ENCODE measurements at regions not wholly inside any gene's neighbourhood (a gene's known extent, or its start where the extent isn't known, plus 50 kb on each side); places are given as distances from the start of the nearest gene placed in this dataset.

DNA sequence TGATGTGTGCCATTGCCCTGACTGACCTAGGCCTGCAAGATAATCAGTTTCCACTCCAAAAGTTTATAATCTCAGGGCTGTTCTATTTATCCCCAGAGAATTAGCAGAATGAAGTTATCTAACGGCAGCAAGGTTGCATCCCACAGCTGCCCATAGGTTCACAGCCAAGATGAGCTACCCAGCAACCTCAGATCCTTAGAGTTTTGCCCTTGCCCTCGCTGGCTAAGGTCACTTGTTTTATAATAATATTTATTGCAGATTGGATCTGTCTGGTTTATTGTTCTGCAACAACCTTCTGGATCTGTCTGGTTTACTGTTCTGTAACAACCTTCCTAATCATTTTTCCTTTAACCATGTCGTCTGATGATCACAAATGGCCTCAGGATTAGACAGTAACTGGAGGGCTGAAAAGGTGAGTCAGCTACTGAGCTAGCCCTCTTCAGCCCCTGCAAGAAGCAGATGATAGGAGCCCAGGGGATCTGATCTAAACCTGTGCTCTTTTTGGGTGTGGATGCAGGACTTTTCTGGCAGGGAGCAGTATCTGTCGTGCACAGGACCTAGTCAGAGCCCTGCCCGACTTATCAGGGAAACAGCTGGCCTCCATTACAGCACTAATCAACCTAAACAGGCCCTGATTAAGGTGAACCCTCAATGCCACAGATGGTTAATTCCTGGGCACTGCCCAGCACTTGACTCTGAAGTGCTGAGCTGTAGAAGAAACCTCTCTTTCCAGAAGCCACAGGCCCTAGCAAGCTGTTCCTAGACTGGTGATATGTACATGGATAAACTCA, 642.9 kb upstream of the KIRREL3 start:
- Histone ChIP-seq H3K4me3 (no peak overlapping the region), H3K9me3 (no peaks in the 10 kb centered on the region), H3K27ac (no peak overlapping the region), H3K36me3 (no peaks in the 10 kb centered on the region), H3K4me1 (ENCODE audit: control insufficient read depth in 1 of 2, low read depth in 2 of 2) (no peaks in the 10 kb centered on the region), H3K27me3 (replicated peaks; ENCODE audit: insufficient read depth) (no peaks in the 10 kb centered on the region)
- DNase-seq (ENCODE audit: low spot score) (no peak), ATAC-seq (ENCODE audit: insufficient number of reproducible peaks, low FRiP score, low read depth) (no peak)
- TF ChIP-seq, protein P1, sequence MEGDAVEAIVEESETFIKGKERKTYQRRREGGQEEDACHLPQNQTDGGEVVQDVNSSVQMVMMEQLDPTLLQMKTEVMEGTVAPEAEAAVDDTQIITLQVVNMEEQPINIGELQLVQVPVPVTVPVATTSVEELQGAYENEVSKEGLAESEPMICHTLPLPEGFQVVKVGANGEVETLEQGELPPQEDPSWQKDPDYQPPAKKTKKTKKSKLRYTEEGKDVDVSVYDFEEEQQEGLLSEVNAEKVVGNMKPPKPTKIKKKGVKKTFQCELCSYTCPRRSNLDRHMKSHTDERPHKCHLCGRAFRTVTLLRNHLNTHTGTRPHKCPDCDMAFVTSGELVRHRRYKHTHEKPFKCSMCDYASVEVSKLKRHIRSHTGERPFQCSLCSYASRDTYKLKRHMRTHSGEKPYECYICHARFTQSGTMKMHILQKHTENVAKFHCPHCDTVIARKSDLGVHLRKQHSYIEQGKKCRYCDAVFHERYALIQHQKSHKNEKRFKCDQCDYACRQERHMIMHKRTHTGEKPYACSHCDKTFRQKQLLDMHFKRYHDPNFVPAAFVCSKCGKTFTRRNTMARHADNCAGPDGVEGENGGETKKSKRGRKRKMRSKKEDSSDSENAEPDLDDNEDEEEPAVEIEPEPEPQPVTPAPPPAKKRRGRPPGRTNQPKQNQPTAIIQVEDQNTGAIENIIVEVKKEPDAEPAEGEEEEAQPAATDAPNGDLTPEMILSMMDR (IDR thresholded peaks at IDR 0.05): no peak

DNA sequence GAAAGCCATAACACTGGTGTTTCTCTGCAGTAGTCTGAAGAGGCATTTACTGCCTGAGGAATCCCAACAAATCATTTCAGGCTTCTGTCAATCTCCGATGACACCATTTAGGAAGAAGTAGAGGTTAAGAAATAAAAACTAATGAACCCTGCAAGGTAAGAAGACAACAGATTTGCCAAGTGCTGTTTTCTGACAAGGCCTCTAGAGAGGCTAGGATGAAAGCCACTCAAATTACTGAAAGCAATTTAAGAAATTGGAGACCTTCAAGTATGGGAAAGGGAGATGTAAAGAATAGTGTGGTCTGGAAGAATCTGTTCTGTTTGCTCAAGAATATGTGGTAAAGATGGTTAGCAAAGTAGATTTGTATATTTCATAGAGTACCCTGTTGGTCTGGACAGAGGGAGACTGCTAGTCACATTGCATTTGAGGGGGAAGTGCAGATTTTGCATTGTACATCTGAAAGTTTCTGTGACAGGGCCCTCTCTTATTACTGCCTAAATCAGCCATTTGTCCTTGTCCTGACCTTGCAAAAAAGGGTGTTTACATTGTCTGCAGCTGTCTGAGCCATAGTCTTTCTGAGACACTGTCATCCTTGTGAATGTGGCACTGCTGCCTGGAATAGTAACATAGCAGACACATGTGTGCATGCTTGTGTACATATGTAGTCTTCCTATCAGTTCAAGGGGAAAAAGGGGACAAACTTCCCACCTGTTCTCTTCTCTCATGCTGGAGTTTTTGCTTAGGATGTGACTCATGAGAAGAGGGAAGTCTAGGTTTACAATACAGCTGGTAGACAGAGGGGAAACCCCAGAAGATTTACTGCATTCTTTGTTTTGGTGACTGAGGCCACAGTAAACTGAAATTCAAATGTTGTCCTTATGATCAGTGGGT, 640.2 kb upstream of the KIRREL3 start:
- no peaks in the 10 kb centered on the region for H3K27me3 ChIP-seq (replicated peaks; ENCODE audit: insufficient read depth)
- TF ChIP-seq, protein P1 (IDR thresholded peaks at IDR 0.05): no peak
- H3K27ac ChIP-seq: no peak overlapping the region
- H3K4me1 ChIP-seq (ENCODE audit: control insufficient read depth in 1 of 2, low read depth in 2 of 2): no peaks in the 10 kb centered on the region
- no peaks in the 10 kb centered on the region for H3K36me3 ChIP-seq
- no peaks in the 10 kb centered on the region for H3K9me3 ChIP-seq
- no peak overlapping the region for H3K4me3 ChIP-seq
- ATAC-seq (ENCODE audit: insufficient number of reproducible peaks, low FRiP score, low read depth): no peak
- DNase-seq (ENCODE audit: low spot score): no peak

DNA sequence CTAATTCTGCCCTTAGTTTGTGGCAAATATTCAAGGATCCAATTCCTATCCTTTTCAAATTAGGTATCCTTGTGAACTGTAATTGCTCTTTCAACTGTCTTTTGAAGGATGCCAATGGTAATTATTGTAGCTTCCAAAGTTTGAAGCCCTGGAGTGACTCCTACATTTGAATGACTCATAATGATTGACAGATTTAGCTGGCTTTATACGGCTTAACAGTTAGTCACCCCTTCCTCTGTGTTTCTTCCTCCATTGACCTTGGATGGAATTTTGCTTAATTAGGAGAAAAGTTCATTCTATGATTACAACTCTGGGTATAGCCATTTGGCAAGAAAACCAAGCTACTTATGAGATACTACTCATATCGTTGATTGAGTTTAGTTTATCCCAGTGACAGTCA, 639.3 kb upstream of the KIRREL3 start:
- Histone ChIP-seq H3K27ac (no peak overlapping the region), H3K27me3 (replicated peaks; ENCODE audit: insufficient read depth) (no peaks in the 10 kb centered on the region), H3K4me3 (no peak overlapping the region), H3K36me3 (no peaks in the 10 kb centered on the region), H3K4me1 (ENCODE audit: control insufficient read depth in 1 of 2, low read depth in 2 of 2) (no peaks in the 10 kb centered on the region), H3K9me3 (no peaks in the 10 kb centered on the region)
- DNase-seq (ENCODE audit: low spot score) (no peak), ATAC-seq (ENCODE audit: insufficient number of reproducible peaks, low FRiP score, low read depth) (no peak)
- TF ChIP-seq, protein P1 (IDR thresholded peaks at IDR 0.05): no peak

DNA sequence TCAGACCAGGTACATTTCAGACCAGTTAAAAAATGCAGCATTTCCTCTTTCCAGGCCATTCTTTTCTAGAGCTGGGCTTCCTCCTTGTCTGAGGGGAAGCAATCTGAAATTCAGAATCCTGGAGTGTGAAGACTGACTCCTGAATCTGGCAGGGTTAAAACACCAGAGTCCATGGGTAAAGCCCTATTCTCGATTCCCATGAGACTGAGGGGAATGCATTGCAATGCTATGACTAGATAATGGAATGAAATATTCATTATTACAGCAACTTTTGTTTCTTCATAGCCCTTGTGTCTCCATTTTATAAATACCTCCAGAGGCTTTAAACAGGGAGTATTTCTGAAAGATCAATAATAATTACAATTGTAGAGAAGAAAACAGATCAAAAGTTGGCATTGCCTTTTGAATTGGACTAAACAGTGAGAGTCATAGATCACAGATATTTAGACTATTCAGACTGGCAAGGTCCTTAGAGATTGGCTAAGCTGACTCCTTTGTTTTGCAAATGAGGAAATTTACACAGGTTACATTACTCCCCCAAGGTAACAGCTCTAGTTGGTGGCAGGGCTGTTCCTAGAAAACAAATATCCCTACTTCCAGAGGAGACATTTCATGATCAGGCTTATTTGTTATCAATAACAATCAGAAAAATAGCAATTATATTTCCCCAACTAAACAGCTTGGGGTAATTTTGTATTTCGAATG, 632.6 kb upstream of the KIRREL3 start:
- DNase-seq (ENCODE audit: low spot score) (no peak), ATAC-seq (ENCODE audit: insufficient number of reproducible peaks, low FRiP score, low read depth) (no peak)
- no peaks in the 10 kb centered on the region for H3K36me3 ChIP-seq
- H3K27ac ChIP-seq: no peak overlapping the region
- no peaks in the 10 kb centered on the region for H3K27me3 ChIP-seq (replicated peaks; ENCODE audit: insufficient read depth)
- H3K4me3 ChIP-seq: no peak overlapping the region
- TF ChIP-seq, protein P1 (IDR thresholded peaks at IDR 0.05): no peak
- H3K9me3 ChIP-seq: no peaks in the 10 kb centered on the region
- H3K4me1 ChIP-seq (ENCODE audit: control insufficient read depth in 1 of 2, low read depth in 2 of 2): no peaks in the 10 kb centered on the region

DNA sequence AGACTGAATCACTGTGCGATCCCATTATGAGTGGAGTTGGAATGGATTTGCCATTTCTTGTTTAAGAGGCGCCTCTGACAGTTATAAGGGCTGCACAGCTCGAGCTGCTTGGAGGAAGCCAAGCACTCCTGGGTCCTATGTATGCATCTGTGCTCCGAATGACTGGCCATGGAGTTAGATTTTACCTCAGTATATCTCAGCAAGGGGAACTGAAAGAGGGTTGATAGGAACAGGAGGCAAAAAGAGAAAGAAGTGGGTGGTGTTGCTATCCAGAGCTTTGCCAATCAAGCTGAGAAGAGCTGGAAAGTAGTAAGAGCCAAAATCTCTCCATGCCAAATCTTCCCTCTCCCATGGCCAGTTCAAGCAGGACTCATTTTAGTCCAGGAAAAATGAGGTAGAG, 632.0 kb upstream of the KIRREL3 start:
- Histone ChIP-seq H3K27ac (no peak overlapping the region), H3K4me1 (ENCODE audit: control insufficient read depth in 1 of 2, low read depth in 2 of 2) (no peaks in the 10 kb centered on the region), H3K4me3 (no peak overlapping the region), H3K36me3 (no peaks in the 10 kb centered on the region), H3K9me3 (no peaks in the 10 kb centered on the region), H3K27me3 (replicated peaks; ENCODE audit: insufficient read depth) (no peaks in the 10 kb centered on the region)
- no peak for ATAC-seq (ENCODE audit: insufficient number of reproducible peaks, low FRiP score, low read depth)
- TF ChIP-seq, protein P1 (IDR thresholded peaks at IDR 0.05): no peak
- no peak for DNase-seq (ENCODE audit: low spot score)
